Stimulated activated naive B cell treated with anti-CD40 and anti-IgM and Interleukin-4, amounts not matched to agents 10 μg/mL and 1 μg/mL and 100 μg/mL, for 72 hours (primary cell): ENCODE measurements at regions not wholly inside any gene's neighbourhood (a gene's known extent, or its start where the extent isn't known, plus 50 kb on each side); places are given as distances from the start of the nearest gene placed in this dataset.

Experiments
- ATAC-seq, 2 donors: fragments of 150-1000 bp; cut with Tn5 transposase; replicated peaks; 2 replicates each; pipeline ENCODE4 v1.10.0; 2021; ENCODE audit warnings: moderate library complexity in 1 of 2
- DNase-seq: peaks from one replicate; pipeline ENCODE4 v3.0.0; 2021
- H3K27ac Mint-ChIP-seq: one replicate; pipeline ENCODE4 v1.8.0; 2022; ENCODE audit warnings: mild to moderate bottlenecking, mixed read lengths
- H3K27me3 Mint-ChIP-seq, 2 donors: one replicate each; pipeline ENCODE4 v1.8.0; 2022; ENCODE audit warnings: mixed read lengths in 2 of 2
- H3K36me3 Mint-ChIP-seq, 2 donors: one replicate each; pipeline ENCODE4 v1.8.0; 2022; ENCODE audit warnings: mixed read lengths in 2 of 2, mild to moderate bottlenecking in 1 of 2
- H3K4me1 Mint-ChIP-seq, 2 donors: one replicate each; pipeline ENCODE4 v1.8.0; 2022; ENCODE audit warnings: mixed read lengths in 2 of 2, mild to moderate bottlenecking in 1 of 2
- H3K4me3 Mint-ChIP-seq, 2 donors: one replicate each; pipeline ENCODE4 v1.8.0; 2022; ENCODE audit warnings: mild to moderate bottlenecking in 2 of 2, mixed read lengths in 2 of 2, moderate library complexity in 1 of 2
- H3K9me3 Mint-ChIP-seq, 2 donors: one replicate each; pipeline ENCODE4 v1.8.0; 2022; ENCODE audit warnings: mixed read lengths in 2 of 2, mild to moderate bottlenecking in 1 of 2

- no peaks in the 10 kb centered on the region for H3K4me1 Mint-ChIP-seq
- DNase-seq (no peak), ATAC-seq (no peak)
- H3K27ac Mint-ChIP-seq: no peak overlapping the region
- H3K4me3 Mint-ChIP-seq: no peak overlapping the region
- H3K27me3 Mint-ChIP-seq: no peaks in the 10 kb centered on the region
- no peaks in the 10 kb centered on the region for H3K9me3 Mint-ChIP-seq
- no peaks in the 10 kb centered on the region for H3K36me3 Mint-ChIP-seq
Measured at GRCh38 chr7:116429986-116430619, 69.4 kb upstream of the CAV2 start.

DNA sequence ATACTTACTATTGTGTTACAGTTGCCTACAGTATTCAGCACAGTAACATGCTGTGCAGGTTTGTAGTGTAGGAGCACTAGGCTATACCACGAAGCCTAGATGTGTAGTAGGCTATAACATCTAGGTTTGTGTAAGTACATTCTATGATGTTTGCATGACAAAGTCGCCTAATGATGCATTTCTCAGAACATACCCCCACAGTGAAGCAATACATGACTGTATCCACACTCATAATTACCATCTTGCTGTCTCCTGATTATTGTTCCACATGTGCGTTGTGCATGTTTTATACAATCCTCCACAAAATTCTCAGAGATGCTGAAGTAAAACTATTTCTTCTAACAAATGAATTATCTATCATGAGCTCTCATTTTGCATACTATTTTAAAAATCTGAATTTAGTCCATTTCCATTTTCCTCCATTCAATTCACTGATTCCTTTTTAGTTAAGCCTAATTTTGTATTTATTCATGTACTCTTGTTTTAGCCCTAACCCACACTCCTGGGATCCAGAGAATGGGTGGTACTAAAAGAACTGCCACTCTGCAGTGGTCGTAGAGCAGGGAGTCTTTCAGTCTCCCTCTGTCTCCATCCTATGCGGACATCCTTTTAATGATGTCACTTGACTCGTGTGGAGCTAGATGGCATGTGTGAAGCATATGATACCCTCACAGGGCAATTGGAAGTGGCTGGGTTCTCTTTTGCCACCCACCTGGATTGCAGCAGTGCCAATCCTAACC is 67.6 kb upstream of the CAV2 start:
- H3K27ac Mint-ChIP-seq: no peak overlapping the region
- no peaks in the 10 kb centered on the region for H3K27me3 Mint-ChIP-seq

DNA sequence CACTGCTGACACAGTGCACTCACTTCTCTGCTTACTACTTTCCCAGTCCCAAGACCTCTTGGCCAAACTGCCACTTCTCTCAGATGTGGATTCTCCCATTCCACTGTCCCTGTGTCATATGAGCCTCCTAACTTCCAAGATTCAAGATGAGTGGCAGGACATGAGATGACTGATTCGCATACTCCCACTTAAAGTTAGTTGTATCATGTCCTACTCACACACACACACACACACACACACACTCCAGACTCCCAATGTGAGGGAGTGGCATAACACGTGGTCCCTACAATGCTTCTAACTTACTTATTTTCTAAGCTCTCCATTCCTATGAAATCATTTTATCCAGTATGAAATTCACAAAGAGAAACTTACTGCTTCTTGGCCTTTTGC is 67.0 kb upstream of the CAV2 start:
- DNase-seq (no peak), ATAC-seq (no peak)
- no peak overlapping the region for H3K27ac Mint-ChIP-seq
- H3K4me3 Mint-ChIP-seq: no peak overlapping the region
- no peaks in the 10 kb centered on the region for H3K27me3 Mint-ChIP-seq
- no peaks in the 10 kb centered on the region for H3K4me1 Mint-ChIP-seq
- no peaks in the 10 kb centered on the region for H3K9me3 Mint-ChIP-seq
- no peaks in the 10 kb centered on the region for H3K36me3 Mint-ChIP-seq

More for the DNA sequence above, 67.6 kb upstream of the CAV2 start:
- DNase-seq (no peak), ATAC-seq (no peak)
- Mint-ChIP-seq H3K4me1 (no peaks in the 10 kb centered on the region), H3K9me3 (no peaks in the 10 kb centered on the region), H3K36me3 (no peaks in the 10 kb centered on the region), H3K4me3 (no peak overlapping the region)

DNA sequence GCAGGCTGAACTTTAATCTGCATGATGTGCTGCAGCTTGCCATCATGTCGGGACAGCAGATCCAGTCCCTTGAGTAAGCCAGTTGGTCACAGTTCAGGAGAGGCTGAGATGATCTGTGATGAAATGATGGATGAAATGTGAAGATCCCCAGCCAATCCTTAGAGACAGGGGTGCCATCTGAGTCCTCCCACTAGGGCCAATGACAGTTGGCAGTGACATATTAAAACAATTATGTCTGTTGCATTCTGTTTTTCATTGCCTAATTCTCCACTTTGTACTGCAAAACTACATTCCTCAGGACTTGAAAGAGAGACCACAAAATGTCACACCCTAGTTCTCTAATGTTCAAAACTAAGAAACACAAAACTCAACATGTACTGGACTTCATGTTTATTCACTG is 66.3 kb upstream of the CAV2 start:
- no peaks in the 10 kb centered on the region for H3K36me3 Mint-ChIP-seq
- H3K27ac Mint-ChIP-seq: no peak overlapping the region
- H3K9me3 Mint-ChIP-seq: no peaks in the 10 kb centered on the region
- H3K4me3 Mint-ChIP-seq: no peak overlapping the region
- DNase-seq (no peak), ATAC-seq (no peak)
- no peaks in the 10 kb centered on the region for H3K4me1 Mint-ChIP-seq
- no peaks in the 10 kb centered on the region for H3K27me3 Mint-ChIP-seq

- Mint-ChIP-seq H3K27ac (no peak overlapping the region), H3K27me3 (no peaks in the 10 kb centered on the region), H3K9me3 (no peaks in the 10 kb centered on the region), H3K4me3 (no peak overlapping the region), H3K36me3 (no peaks in the 10 kb centered on the region), H3K4me1 (no peaks in the 10 kb centered on the region)
- ATAC-seq (no peak), DNase-seq (no peak)
Measured at GRCh38 chr7:116434820-116435341, 64.7 kb upstream of the CAV2 start.

GRCh38 chr7:116436305-116436826 is 63.2 kb upstream of the CAV2 start:
- DNase-seq (no peak), ATAC-seq (no peak)
- Mint-ChIP-seq H3K36me3 (no peaks in the 10 kb centered on the region), H3K4me3 (no peak overlapping the region), H3K9me3 (no peaks in the 10 kb centered on the region), H3K4me1 (no peaks in the 10 kb centered on the region), H3K27ac (no peak overlapping the region), H3K27me3 (no peaks in the 10 kb centered on the region)

GRCh38 chr7:116438267-116438666 is 61.3 kb upstream of the CAV2 start:
- Mint-ChIP-seq H3K4me1 (no peaks in the 10 kb centered on the region), H3K36me3 (no peaks in the 10 kb centered on the region), H3K9me3 (no peaks in the 10 kb centered on the region), H3K27me3 (no peaks in the 10 kb centered on the region), H3K4me3 (no peak overlapping the region), H3K27ac (no peak overlapping the region)
- no peak for DNase-seq
- ATAC-seq: no peak

DNA sequence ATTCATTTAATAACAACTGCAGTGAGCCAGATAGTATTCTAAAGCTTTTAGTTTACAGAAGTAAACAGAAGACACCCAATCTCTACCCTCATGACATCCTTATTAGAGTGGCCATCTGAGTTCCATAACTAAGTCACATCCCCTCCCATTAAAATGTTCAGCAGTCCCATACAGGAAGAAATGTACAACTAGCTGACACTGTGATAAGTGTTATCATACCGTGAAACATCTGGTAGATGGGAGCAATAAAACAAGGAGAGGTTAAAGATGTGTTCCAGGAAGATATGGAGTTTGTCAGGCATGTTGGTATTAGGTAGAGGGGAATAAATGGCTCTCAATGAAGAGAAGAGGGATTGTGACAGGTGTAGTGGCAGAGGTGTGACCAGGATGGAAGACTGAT is 60.5 kb upstream of the CAV2 start:
- no peak for DNase-seq
- ATAC-seq: no peak
- Mint-ChIP-seq H3K4me3 (no peak overlapping the region), H3K9me3 (no peaks in the 10 kb centered on the region), H3K36me3 (no peaks in the 10 kb centered on the region), H3K27me3 (peaks cover 0 to under 1% of the 10 kb centered on the region in 2 donors), H3K27ac (no peak overlapping the region), H3K4me1 (no peaks in the 10 kb centered on the region)

DNA sequence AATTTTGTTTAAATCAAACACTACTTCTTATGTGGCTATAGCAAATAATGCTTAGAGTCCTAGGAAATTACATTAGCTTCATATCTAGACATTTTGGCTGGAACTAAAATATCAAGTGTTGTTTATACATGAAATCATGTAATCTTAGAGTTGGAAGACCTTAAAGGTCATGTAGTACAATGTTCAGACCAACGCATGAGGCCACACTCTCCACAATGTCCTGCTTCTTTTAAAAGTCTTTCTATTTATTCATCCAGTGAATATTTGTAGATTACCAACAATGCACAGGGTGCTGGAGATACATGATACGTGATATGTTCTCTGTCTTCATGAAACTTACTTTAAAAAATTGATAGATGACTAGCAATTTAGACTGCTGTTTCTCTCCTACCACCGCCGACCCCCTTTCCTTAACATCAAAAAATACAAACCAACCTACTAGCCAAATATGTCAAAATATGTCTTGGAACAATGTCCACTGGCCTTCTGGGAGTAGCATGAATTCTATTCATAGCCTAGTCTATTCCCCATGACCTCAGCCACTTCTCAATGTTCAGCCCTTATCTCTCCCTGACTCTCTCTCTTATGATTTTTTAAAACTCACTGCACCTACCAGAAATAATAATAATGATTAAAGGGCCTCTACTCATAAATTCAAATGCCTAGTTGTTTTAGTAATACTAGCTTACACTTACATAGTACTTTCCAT is 59.5 kb upstream of the CAV2 start:
- H3K27ac Mint-ChIP-seq: no peak overlapping the region

DNA sequence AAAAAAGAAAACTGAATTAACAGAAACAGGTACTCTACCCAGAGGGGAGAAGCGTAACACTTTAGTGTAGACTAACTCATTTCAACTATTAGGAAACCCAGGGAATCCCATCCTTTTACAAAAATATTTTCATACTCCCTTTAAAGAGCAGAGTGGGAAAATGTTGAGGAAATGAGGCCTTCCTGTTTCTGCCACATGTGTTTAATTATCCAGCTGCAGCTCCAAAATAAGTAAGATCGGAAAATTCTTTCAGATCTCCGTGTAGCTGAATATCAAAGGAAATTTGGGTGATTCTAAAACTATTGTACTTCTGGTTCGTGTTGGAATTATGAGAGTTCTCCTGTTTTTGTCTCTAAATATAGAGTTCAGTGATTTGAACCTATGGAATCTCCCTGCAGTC is 58.0 kb upstream of the CAV2 start:
- no peaks in the 10 kb centered on the region for H3K4me1 Mint-ChIP-seq
- no peaks in the 10 kb centered on the region for H3K36me3 Mint-ChIP-seq
- ATAC-seq (no peak), DNase-seq (no peak)
- H3K27ac Mint-ChIP-seq: no peak overlapping the region
- peaks cover 6 to 8% of the 10 kb centered on the region in 2 donors for H3K27me3 Mint-ChIP-seq
- H3K9me3 Mint-ChIP-seq: no peaks in the 10 kb centered on the region
- no peak overlapping the region for H3K4me3 Mint-ChIP-seq

More for the DNA sequence above, 59.5 kb upstream of the CAV2 start:
- Mint-ChIP-seq H3K9me3 (no peaks in the 10 kb centered on the region), H3K4me1 (no peaks in the 10 kb centered on the region), H3K27me3 (peaks cover 6 to 8% of the 10 kb centered on the region in 2 donors), H3K4me3 (no peak overlapping the region), H3K36me3 (no peaks in the 10 kb centered on the region)
- no peak for ATAC-seq
- no peak for DNase-seq

GRCh38 chr7:116443101-116443523 is 56.4 kb upstream of the CAV2 start:
- no peaks in the 10 kb centered on the region for H3K36me3 Mint-ChIP-seq
- DNase-seq (no peak), ATAC-seq (no peak)
- peaks cover 6 to 11% of the 10 kb centered on the region in 2 donors for H3K27me3 Mint-ChIP-seq
- no peaks in the 10 kb centered on the region for H3K4me1 Mint-ChIP-seq
- H3K9me3 Mint-ChIP-seq: no peaks in the 10 kb centered on the region
- no peak overlapping the region for H3K27ac Mint-ChIP-seq
- no peak overlapping the region for H3K4me3 Mint-ChIP-seq

DNA sequence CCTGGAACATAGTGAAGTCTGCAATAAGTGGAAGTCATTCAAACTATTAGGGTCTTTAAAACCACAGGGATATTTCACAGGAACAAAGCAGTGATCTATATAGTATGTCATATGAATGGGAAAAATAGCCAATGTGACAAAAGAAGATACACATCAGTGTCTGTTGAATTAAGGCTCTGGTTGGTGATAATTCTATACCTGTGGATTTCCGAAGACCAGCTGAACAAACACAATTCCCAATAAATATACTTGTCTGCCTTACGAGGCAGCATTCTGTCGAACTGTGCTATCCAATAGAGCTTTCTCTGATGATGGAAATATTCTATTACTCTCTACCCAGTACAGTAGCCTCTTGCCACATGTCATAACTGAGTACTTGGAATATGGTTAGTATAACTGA is 55.9 kb upstream of the CAV2 start:
- H3K4me3 Mint-ChIP-seq: no peak overlapping the region
- H3K4me1 Mint-ChIP-seq: no peaks in the 10 kb centered on the region
- ATAC-seq (no peak), DNase-seq (no peak)
- H3K36me3 Mint-ChIP-seq: no peaks in the 10 kb centered on the region
- peaks cover 6 to 11% of the 10 kb centered on the region in 2 donors for H3K27me3 Mint-ChIP-seq
- H3K9me3 Mint-ChIP-seq: no peaks in the 10 kb centered on the region
- H3K27ac Mint-ChIP-seq: no peak overlapping the region

GRCh38 chr7:116445447-116446211 is 53.9 kb upstream of the CAV2 start:
- Mint-ChIP-seq H3K4me3 (no peak overlapping the region), H3K36me3 (no peaks in the 10 kb centered on the region), H3K9me3 (no peaks in the 10 kb centered on the region), H3K27ac (no peak overlapping the region), H3K27me3 (peaks cover 6 to 11% of the 10 kb centered on the region in 2 donors), H3K4me1 (no peaks in the 10 kb centered on the region)
- no peak for DNase-seq
- no peak for ATAC-seq

- no peak overlapping the region for H3K27ac Mint-ChIP-seq
- no peaks in the 10 kb centered on the region for H3K9me3 Mint-ChIP-seq
- H3K27me3 Mint-ChIP-seq: peaks cover 6 to 11% of the 10 kb centered on the region in 2 donors
- ATAC-seq (no peak), DNase-seq (no peak)
- no peaks in the 10 kb centered on the region for H3K36me3 Mint-ChIP-seq
- H3K4me3 Mint-ChIP-seq: no peak overlapping the region
- H3K4me1 Mint-ChIP-seq: no peaks in the 10 kb centered on the region
Measured at GRCh38 chr7:116446212-116446855, 53.2 kb upstream of the CAV2 start.
